HG03280 (cell line): ENCODE measurements at regions not wholly inside any gene's neighbourhood (a gene's known extent, or its start where the extent isn't known, plus 50 kb on each side); places are given as distances from the start of the nearest gene placed in this dataset.
"Not testable (repeated sequence)": the region's sequence is repeated elsewhere in the genome, so short reads cannot be mapped to it uniquely, and the experiment has no call there.

Source experiments
- ATAC-seq: cut with Tn5 transposase; IDR thresholded peaks from one replicate; pipeline ENCODE4 v1.9.1; 2021; ENCODE audit warnings: mild to moderate bottlenecking, moderate library complexity; ENCODE audit not compliant: unreplicated experiment

DNA sequence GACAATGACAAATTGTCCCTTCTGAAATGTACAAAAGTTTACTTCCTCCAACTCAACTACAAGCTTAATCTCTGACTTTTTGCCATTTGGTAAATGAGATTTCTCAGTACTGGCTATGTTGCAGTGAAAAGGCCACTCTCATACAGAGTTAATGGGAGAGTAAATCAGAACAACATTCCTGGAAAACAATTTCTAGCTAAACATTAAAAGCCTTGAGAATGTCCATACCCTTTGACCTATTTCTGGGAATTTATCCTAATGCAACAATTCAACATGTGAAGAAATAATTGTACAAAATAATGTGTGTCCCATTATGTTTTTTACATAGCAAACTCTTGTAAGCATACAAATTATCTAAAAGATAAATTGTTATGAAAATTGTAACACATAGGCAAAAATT, 56.3 kb upstream of the SPEF2 start:
- ATAC-seq = no peak

DNA sequence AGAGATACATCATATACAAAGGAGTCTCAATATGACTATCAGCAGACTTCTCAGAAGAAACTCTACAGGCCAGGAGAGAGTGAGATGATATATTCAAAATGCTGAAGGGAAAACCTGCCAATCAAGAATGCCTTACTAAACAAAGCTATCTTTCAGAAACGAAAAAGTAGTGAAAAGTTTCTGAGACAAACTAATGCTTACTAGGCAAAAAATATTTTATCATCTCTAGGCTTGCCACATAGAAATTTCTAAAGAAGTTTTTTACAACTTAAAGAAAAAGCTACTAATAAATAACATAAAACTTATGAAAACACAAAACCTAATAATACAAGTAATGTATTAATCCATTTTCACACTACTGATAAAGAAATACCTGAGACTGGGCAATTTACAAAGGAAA, 59.9 kb upstream of the SPEF2 start:
- no peak for ATAC-seq

DNA sequence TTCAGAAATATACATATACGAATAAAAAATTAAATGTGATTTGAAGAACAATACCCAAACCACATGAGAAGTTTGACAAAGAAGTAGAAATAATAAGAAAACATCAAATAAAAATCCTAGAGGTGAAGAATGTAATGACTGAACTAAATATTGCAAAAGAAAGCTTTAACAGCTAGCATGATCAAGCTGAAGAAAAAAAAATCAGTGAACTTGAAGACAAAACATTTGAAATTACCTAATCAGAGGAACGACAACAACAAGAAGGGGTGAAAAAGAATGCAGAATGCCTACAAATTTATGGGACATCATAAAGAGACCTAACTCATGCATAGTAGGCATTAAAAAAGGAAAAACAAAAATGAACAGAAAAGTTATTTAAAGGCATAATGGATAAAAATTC, 60.5 kb upstream of the SPEF2 start:
- ATAC-seq = no peak

- no peak for ATAC-seq
These were observed 63.6 kb upstream of the SPEF2 start for GRCh38 chr5:35554016-35554415.

DNA sequence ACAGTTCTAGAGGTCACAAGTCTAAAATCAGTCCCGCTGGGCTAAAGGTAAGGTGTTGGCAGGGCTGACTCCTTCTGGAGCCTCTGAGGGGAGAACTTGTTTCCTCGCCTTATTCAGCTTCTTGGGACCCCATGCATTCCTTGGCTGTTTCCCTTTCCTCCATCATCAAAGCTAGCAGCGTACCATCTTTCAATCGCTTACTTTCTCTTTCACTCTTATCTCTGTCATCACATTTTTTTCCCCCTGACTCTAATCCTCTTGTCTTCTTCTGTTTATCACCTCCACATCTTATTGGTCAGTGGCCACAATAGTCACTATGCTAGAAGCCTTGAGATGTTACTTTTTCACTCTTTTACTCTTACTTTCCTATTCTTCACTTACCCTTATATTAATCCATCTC, 72.5 kb upstream of the SPEF2 start:
- ATAC-seq = no peak

DNA sequence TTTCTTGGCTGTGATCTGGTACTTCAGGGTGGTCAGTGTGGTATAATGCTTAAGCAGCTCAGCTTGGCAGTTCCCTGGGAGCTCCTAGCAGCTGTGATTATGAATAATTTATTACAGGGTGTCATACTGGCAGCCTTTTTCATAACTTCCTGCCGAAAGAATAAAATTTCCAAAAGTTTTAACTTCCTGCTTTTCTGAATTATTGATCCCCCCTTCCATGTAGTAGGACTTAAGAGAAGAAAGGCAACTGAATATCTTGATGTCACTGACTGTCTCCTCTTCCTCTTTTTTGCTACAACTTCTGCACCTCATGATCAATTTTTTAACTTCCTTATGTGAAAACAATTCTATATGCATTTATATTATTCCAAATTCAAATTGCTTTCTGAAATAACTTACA, 74.3 kb upstream of the SPEF2 start:
- no peak for ATAC-seq

DNA sequence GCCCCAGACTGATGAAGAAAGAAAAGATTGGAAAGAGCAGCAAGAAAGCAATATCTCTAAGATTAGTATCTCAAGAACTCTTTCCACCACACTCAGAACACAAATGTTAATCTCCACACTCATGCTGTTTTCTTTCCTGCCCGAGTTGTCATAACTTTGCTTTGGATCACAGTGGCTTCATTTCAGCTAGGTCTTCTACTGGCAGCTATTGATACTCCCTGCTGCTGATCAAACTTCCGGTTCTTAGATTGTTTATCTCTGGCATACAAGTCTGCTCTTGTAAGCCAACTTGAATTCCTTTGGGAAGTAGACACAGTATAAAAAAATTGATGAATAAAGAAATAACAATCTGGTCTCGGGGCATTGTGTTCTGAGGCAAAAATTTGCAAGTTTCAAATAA, 77.7 kb upstream of the SPEF2 start:
- no peak for ATAC-seq

DNA sequence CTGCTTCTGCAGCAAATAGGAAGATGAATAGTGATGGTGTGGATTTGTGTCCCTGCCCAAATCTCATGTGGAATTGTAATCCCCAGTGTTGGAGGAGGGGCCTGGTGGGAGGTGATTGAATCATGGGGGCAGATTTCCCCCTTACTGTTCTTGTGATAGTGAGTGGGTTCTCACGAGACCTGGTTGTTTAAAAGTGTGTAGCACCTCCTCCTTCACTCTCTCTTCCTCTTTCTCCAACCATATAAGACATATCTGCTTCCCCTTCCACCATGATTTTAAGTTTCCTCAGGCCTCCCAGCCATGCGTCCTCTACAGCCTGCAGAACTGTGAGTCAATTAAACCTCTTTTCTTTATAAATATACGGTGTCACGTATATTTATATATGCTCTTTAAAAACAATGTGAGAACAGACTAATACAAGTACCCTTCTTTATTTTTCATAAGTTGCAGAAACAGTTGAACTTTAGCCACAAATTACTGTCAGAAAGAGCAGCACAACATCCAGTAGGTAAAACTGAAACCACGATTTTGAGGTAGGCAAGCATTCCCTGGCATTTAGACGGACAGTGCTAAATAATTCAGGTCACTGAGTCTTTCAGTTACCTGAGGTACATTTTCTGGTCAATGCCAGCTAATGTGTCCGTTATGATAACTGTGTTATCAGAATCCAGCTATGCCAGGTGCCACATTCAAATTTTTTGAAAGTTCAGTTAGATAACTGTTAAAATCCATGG, 79.3 kb upstream of the SPEF2 start:
- ATAC-seq = no peak

- no peak for ATAC-seq
These were observed 84.5 kb upstream of the SPEF2 start for GRCh38 chr5:35533156-35533555.

GRCh38 chr5:35531553-35531952, 86.1 kb upstream of the SPEF2 start:
- not testable (repeated sequence) for ATAC-seq

- peak; percentile 85 for ATAC-seq
These were observed 99.6 kb upstream of the SPEF2 start for GRCh38 chr5:35518104-35518503.

- no peak for ATAC-seq
These were observed 101.4 kb upstream of the SPEF2 start for GRCh38 chr5:35516271-35516670.

DNA sequence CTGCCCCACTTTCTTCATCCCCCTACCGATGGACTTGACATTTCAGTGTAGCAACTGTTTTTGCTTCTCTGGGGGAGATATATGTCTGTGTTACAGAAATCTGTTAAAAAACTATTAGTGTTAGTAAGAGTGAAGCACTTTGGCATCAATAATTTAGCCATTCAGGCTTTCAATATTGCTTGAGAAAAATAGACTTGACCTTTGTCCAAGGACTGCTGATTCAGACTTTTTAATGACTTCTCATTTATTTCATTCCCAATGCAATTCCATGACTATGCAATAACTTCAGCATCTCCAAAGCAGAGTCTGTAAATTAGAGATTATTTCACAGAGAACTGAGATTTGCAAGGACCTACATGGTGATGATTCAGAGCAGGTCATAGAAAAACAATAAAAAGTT, 104.1 kb upstream of the SPEF2 start:
- no peak for ATAC-seq

DNA sequence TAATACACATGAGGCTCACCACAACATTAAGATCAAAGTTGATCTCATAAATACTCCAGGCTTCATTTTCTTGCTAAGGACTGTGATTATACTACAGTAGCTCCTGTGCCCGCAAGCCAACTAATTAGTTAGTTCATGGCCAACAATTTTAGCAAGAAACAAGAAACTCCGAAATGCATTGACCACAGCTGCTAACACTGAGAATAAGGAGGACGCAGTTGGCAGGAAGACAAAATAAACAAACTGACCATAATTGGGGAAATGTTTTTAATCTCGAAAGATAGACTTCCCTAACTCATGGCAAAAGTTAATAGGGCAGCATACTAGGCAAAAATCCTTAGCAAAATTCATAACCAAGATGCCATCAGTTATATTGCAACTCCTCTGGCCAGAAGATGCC, 115.5 kb upstream of the SPEF2 start:
- ATAC-seq = no peak

DNA sequence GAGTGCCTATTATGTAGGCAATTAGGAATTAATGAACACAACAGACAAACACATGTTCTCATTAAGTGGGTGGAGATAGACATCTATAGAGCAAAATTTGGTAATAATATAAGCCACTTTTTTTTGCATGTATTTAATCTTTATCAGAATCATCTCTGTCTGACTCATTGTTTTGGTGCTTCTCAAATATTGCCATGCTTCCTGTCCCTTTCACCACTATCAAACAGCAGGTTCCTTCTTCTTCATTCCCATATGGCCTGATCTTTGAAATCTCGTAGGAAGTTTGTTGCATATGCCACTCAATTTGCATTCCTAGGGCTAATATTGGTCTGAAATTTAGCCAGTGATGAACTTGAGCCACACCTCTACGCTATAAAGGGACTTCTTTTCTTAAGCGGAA, 128.9 kb upstream of the SPEF2 start:
- no peak for ATAC-seq

GRCh38 chr5:35488055-35488454, 129.6 kb upstream of the SPEF2 start:
- ATAC-seq = no peak

- no peak for ATAC-seq
These were observed 130.2 kb upstream of the SPEF2 start for GRCh38 chr5:35487233-35488025.

- no peak for ATAC-seq
These were observed 132.2 kb upstream of the SPEF2 start for GRCh38 chr5:35485487-35485886.

- no peak for ATAC-seq
These were observed 133.4 kb upstream of the SPEF2 start for GRCh38 chr5:35484241-35484640.

DNA sequence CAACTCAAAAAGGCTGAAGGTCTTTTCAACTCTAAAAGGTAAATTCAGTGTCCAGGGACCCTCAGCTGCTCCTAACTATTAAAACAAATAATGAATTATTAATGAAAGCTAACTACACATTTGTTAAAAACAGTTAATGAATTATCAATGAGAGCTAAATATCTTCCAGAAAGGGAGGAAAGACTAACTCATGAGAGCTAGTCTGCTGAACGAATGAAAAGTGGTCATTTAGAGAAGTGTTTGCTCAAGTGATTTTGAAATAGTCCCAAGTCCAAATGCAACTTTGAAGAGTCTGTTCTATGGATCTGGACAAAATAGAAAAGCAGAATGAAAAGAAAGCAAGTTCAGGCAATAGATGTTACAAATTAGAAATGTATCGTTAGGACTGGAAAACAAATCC, 133.9 kb upstream of the SPEF2 start:
- ATAC-seq = no peak

- no peak for ATAC-seq
These were observed 134.5 kb upstream of the SPEF2 start for GRCh38 chr5:35483191-35483590.

DNA sequence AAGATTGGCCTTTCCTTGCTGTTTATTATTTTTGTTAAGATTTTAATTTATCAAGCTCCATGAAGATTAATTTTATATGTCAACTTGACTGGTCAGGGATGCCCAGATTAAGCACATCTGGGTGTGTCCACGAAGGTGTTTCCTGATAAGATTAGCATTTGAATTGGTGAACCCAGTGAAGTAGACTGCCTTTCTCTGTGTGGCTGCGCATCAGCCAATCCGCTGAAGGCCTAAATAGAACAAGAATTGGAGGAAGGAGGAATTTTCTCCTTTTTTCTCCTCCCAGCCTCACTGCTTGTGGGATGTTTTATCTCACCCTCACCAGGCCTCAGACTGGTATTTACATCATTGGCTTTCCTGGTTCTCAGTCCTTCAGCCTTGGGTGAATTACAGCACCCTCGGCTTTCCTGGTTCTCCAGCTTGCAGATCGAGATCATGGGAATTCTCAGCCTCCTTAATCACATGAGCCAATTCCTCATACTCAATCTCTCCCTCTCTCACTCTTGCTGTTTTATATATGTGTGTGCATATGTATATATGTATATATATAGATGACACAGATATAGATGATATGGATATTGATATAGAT, 135.4 kb upstream of the SPEF2 start:
- ATAC-seq = no peak
